HG03045 (cell line): ENCODE measurements at regions not wholly inside any gene's neighbourhood (a gene's known extent, or its start where the extent isn't known, plus 50 kb on each side); places are given as distances from the start of the nearest gene placed in this dataset.

Experiments used
- ATAC-seq: cut with Tn5 transposase; IDR thresholded peaks from one replicate; pipeline ENCODE4 v1.9.1; 2021; ENCODE audit warnings: mild to moderate bottlenecking, moderate library complexity; ENCODE audit not compliant: unreplicated experiment

DNA sequence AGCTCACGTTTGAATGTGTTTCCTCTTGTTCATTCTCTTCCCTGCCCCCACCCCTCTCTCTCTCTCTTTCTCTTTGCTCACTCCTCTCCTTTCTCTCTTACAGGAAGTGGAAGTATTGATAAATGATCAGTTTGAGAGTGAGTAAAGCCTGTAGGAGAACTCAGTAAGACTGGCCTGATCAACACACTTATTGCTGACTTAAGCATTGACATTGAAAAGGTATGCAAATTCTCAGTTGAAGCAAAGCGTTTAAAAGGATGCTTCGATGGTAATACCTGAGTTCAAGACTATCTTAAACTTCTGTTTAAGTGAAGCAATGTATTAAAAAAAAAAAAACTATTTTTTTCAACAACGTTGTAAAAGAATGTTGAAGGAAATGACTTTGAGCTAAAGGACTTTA, 115.7 kb upstream of the DDX18 start:
- no peak for ATAC-seq

DNA sequence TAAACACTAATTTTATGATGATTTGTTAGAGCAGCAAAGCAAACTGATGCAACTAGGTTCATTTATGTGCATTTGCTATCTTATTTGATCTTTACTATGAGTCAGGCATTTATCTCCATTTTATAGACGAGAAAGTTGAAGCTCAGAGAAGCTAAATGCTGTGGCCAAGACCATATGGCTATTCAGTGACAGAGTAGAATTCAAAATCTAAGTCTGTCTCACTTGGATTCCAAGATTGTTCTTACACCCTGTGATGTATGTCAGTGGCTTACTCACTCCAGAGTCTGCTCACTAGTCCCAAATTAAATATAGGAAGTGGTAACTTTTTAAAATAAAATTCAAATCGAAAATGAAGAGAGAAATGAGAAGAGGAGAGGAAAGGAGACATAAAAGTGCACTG, 114.0 kb upstream of the DDX18 start:
- no peak for ATAC-seq

DNA sequence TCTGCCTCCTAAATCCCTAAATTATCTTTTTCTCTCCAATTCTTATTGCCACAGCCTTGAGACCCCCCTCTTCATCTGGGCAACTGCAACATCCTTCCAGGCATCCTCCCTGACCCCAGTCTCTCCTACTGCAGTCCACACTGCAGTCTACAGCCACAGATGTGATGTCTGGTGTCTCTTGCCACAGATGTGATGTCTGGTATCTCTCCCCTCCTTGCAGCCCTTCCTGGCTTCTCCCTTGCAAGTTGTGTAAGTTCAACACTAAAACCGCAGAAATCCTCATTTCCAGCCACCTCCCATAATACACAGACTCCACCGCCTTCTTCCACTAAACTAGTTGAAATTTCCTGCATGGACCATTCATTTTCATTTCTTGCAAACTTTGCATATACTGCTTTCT, 113.1 kb upstream of the DDX18 start:
- no peak for ATAC-seq

DNA sequence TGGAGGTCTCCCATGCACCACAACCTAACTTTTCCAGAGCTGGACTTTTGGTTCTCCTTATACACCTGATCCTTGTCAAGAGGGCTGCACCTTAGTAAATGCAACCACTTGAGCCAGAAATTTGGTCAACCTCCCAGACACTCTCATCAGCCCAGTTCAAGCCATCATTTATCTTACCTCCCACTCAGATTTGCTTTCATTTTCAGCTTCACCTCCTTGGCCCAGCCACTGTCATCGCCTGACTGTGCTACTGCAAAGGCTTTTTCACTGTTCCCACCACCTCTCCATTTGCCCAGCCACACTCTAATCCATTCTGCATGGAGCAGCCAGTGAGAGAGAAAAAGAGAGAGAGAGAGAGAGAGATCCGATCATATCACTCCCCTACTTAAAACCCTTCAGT, 112.4 kb upstream of the DDX18 start:
- ATAC-seq, result no peak

DNA sequence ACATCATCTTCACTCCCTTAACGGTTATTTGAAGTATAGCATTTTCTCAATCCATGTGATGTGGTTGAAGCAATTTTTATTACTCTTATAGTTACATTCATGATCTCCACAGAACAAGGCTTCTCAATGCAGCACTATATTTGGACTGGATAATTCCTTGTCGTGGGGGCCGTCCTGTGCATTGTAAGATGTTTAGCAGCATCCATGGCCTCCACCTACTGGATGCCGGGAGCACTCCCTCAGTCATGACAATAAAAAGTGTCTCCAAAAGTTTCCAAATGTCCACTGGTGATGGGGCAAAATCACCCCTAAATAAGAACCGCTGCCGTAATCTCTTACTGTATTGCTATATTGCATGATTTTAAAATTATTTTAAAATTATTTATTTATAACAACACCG, 110.6 kb upstream of the DDX18 start:
- no peak for ATAC-seq

DNA sequence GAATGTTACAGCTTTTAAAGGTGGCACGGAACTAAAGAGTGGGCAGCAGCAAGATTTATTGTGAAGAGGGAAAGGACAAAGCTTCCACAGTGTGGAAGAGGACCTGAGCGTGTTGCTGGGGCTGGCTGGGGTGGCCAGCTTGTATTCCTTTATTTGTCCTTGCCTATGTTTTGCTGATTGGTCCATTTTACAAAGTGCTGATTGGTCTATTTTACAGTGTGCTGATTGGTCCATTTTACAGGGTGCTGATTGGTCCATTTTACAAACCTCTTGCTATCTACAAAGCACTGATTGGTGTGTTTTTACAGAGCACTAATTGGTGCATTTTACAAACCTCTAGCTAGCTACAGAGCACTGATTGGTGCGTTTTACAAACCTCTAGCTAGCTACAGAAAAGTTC, 109.7 kb upstream of the DDX18 start:
- ATAC-seq, result no peak

DNA sequence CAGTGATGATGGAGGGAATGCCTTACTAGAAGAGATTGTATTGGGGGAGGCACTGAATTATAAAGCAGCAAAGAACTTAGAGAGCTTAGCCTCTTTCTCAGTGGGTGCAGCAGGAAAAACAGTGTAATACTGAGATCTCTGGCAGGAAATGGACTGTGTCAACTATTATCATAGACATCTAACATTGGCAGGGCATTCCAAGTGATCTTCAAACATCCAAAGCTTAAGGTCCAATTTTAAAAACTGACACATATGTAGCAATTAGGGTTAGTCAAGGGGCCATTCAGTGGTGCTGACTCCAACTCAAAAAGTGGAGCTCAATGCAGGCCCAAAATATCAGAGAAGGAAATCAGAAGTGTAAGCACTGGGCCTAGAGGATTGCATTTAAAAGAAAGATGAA, 106.6 kb upstream of the DDX18 start:
- ATAC-seq, result no peak

DNA sequence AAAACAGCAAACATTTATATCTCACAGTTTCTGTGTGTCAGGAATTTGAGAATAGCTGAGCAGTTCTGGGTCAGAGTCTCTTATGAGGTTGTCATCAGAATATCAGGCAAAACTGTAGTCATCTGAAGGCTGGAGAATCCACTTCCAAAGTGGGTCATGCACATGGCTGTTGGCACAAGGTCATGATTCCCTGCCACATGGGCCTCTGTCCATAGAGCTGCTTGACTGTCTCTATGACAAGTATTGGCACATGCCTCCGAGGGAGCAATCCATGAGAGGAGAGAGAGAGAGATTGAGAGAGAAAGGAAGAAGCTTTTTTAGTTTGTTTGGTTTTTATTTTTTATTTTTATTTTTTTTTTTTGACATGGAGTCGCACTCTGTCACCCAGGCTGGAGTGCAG, 101.8 kb upstream of the DDX18 start:
- ATAC-seq, result no peak

DNA sequence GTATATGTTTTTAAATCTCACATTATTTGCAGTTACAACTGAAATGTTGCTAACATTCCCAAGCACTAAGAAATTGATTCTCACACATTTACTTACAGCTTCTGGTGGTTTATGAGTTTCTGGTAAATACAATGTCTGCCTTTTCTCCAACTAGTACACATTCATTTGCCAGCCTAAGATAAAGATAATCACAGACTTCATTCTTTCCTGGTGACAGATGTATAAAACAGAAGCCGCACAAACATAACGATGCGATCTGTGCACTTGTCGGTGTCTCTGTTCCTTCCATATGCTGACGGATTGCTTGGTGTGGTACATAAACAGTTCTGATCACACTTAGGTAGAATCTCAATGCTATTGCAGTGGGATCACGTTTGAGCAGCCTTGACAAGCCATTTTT, 100.4 kb upstream of the DDX18 start:
- ATAC-seq, result no peak

DNA sequence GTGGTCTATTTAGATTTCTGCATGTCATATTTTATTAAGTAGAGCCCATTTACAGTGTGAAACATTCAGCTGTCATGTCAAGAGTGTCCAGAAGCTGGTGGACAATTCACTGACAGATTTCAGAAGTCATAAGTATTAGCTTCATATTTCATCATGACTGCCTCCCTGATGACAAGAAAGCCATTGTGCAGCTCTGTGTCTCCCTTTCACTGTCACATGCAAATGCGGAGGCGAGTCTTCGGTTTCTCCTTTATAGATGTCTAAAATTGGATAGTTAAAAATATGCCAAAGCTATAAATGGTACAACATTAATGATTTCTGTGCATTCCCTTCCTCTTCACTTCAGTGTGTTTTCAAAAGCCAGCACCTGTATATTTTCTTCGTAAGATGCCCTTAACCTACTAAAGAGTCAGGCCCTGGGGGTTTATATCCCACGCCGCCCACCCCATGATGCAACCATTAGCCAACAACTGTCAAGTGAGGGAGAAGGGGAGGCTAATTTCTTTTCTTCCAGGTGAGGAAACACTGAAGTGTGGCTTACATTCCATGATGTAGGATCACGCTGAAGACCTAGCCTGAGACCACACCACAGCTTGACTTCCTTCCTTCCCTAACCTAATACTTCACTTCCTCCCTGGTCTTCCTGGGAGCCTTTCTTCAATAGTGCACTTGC, 99.6 kb upstream of the DDX18 start:
- ATAC-seq, result no peak

DNA sequence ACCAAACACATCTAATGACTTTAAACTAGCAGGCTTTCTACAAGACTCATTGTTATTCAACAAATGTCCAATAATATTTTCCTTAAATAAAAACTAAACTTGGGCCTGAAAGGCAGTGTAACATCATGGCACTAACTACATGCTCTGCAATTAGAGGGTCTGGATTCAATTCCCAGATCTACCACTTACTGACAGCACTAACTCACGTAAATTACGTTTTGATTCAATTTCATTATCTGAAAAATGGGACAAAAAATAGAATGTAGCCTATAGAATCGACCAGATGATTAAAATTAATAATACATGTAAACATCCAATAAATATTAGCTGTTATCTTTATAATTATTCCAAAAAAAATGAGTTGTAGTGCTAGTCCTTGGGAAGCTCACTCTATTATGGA, 98.0 kb upstream of the DDX18 start:
- no peak for ATAC-seq

DNA sequence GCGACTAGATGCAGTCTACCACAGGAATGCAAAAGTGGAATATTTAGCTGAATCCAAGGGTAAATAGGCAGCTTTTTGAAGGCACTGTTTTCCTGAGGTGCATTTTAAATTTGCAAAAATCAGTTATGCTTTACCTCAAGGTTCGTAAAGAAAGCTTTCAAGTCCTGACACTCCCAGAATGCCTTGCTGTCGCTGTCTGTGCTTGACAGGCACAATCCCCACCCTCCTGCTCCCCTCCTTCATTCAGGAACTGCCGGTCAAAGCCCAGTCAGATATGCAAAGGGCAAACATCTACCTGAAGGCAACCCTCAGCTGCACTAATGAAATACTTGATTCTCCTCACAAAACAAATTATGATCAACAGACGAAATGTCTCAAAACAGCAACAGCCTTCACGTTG, 97.4 kb upstream of the DDX18 start:
- ATAC-seq, result no peak

DNA sequence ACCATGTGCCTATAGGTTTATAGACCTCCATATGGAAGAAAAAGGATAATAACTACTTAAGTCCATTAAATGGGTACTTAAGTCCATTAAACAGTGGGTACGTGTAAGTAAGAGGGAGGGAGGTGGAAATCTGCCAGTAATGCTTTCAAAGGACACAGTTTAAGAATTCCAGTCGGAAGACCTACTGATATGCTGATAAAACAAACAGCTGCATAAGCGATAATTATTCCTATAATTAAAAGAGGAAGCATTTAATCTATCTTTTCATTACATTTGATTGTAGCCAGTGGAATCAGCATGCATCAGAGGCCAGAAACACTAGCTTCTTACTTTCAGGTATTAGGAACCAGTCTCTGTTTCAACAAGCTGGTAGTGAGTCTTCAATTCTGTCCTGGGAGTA, 96.4 kb upstream of the DDX18 start:
- no peak for ATAC-seq

DNA sequence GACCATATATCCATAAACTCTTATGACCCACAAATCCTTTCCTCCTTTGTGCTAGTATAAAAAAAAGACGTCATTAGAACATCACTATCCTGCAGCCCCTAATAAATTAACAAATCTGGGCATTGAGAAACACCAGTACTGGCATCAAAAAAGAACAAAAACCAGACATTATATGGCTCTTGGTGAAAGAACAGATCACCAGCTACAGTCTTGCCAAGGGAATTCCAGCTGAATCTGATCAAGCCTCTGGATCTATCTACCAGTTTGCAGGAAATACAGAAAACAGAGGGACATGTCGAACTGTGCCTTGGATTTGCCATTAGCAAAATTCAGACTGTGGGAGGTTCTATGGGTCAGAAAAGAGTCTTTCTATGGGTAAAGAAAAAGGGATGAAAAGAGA, 93.7 kb upstream of the DDX18 start:
- no peak for ATAC-seq

DNA sequence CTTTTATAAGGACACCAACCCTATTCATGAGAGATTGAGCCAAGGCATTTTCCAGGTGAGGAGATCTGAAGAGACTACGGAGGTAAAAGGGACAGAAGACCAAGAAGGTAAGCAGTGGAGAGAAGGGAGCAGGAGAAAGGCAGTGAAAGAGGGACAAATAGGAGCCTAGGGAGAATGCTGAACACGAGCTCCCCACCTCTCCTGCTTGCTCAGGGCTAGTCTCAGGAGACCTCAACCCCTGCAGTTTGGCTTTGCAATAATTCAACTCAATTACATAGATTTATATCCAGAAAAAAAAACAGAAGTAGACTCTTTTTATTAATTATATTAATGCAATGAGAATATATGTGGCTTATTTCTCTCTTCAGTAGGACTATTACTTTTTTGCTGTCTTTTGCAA, 91.0 kb upstream of the DDX18 start:
- ATAC-seq, result no peak

DNA sequence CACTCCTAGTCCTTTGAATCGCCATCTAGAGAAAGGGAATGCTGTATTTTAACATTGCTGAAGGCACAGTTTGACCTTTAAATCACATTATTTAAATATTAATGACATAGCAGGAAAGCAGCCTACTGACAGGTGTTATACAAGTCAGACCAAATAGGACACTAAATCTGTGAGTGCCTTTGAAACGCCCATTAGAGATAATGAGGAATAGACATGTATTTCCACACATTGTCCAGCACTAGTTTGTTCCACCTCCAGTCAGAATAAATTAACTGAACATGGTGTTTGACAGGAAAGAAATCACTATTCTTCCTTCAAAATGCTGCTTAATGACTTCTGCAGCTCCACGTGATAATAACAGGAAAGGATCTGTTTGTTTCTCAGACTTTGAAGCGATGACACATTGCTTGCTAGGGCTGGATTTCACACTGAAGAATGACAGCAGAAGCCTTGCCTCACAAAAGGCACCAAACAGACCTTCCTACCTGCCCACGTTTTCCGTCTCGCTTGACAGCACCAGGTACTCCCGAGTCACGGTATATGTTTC, 90.5 kb upstream of the DDX18 start:
- no peak for ATAC-seq

DNA sequence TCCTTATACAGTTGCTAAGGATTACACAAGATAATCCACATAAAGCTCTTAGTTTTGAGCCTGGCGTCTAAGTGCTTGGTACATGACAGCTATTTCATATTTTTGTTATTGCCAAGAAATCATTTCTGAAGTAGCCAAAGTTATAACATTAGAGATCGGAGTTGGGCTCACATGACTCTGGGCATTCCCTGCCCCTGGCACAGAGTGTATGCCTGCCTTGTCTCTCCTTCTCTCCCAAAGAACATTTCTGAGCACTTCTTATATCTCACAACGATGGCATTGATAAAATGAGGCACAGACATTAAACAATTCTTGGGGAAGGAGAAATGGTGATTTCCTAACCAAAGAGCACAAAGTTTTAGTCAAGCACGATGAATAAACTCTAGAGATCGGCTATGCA, 87.7 kb upstream of the DDX18 start:
- no peak for ATAC-seq

DNA sequence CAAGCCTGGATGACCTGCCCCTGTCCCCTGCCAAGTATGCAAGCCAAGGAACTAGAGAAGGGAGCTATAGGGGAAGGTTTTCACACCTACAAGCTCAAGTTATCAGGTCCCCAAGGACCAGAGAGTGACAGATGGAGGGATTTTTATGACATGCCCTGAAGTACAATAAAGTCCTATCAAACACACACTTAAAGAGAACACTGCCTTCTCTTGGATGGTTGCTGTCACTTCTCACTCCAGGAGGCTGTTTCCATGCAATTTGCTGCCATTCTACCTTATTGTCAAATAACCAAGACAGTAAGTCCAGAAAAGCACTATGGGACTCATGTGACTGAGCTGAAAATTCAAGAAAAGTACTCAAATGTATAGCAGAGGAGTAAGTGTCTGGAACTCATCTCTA, 76.6 kb upstream of the DDX18 start:
- ATAC-seq, result no peak

DNA sequence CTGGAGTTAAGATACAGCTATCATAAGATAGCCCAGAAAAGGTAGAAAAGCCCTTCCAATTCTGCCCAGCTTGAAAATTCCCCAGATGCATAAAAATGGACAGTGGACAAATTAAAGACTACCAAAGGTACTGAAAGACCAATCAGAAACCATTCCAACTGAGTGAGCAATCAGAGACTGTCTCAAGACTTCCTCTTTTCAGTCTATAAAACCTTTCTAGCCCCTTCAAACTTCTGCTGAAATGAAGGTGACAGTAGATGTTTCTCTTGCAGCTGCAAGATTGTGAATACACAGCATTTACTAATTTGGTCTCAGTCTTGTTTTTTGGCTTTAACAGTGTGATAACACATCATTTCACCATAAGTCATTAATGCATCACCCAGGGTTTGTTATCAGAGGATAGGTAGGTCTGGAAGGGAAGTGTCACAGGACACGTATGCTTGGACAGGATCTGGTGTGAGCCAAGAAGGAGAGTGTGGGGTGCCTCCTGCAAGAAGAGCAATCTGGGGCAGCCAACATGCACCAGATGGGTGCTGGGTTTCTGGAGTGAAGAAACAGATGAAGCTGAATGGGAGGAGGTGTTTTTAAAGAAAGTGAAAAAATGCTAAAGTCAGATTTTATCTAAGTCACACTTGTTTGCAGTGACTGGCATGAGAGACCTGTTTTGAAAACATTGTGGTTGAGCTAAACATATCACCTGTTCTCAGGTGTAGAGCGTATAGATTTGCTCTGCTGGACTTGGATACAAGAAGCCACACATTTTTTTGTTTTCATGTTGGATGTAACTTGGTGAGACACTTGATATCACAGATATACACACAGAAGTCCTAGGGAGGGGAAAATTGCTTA, 75.3 kb upstream of the DDX18 start:
- no peak for ATAC-seq

DNA sequence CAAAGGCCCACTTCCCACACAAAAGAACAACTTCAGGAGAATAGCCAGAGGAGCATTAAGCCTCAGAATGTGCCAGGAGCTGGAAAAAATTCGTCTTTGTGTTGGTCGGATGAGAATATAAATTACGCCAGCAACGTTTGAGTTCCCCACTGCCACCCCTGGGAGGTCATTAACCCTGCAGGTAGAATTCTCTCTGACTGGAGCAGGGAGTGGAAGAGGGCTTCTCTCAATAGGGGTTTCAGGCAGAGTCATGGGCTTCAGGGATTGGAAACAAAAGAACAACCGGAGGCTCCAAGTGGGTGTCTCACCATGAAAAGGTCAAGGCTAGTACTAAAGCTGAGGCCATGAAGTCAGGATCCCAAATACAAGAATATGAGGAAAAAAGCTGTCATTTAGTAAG, 69.0 kb upstream of the DDX18 start:
- no peak for ATAC-seq

DNA sequence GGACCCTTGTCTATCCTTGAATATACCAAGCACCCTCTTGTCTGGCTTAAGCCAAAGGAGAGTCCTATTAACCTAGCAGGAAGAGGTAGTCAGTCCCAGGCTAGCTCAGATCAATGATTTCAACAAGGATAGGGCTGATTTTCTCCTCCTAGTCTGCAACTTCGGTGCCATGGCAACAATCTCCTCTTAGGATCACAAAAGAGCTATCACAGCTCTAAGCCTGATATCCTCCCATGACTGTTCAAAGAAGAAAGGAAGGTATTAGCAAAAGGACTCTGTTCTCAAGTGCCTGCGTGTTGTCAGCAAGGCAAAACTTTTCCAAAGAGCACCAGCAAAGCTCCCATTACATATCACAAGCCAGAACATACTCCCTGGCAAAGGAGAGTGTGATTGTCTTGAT, 58.7 kb upstream of the DDX18 start:
- ATAC-seq, result no peak

DNA sequence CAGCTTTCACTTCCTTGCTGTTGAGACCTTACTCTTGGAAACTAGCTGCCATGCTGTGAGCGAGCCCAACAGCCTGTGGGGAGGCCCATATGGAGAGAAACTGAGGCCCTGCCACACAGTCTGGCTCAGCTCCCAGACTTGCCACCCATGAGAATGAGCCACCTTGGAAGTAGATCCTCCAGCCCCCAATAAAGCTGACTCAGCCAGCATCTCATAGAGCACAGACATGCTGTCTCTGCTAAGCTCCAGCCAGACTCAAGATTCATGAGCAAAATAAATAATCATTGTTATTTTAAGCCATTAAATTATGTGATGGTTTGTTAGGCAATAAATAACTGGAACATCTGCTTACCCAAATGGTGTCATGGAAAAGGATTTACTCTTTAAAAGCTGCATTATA, 53.6 kb upstream of the DDX18 start:
- ATAC-seq, result no peak
